ENCODE measurements at regions not wholly inside any gene's neighbourhood (a gene's known extent, or its start where the extent isn't known, plus 50 kb on each side); places are given as distances from the start of the nearest gene placed in this dataset.
A peak's percentile ranks its signal among the peaks of the same experiment; 100 is the strongest.

GRCh38 chr16:66144641-66145040, 221.8 kb upstream of the CDH5 start:
- CTCF ChIA-PET, result no interaction called here
- ATAC-seq, result no peak
- no peak overlapping the region for H3K9ac ChIP-seq (ENCODE audit: low read length)

DNA sequence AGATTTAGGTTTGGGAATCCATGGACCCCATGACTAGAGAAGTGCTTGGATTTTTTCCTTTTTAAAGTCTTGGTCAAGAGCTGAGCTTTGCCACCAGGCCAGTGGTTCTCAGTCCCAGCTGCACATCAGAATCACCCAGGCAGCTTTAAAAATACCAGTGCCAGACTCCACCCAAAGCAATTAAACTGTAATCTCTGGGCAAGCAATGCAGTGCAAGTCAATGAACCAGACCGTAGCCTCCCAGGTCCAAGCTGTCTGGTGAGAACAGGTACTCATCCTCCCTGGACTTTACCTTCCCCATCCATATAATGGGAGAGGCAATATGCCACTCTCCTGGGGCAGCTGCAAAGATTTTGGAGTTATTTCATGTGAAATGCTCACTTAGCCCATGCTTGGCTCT, 223.1 kb upstream of the CDH5 start:
- ATAC-seq, result 0 out of 2 replicates have a peak, but pooled peaks have one; percentile 24
- Histone ChIP-seq H3K36me3 (ENCODE audit: low read depth, low read length) (no peaks in the 10 kb centered on the region), H3K4me2 (ENCODE audit: low read length) (no peak overlapping the region), H3K27me3 (ENCODE audit: low read length) (no peaks in the 10 kb centered on the region), H3K4me3 (ENCODE audit: low read length) (no peak overlapping the region), H3K79me2 (ENCODE audit: low read length) (no peaks in the 10 kb centered on the region), H3K9ac (ENCODE audit: low read length) (no peak overlapping the region), H3K4me1 (ENCODE audit: insufficient read depth, low read length) (no peaks in the 10 kb centered on the region), H2AFZ (ENCODE audit: low read length) (no peak overlapping the region), H3K9me2 (replicated peaks; ENCODE audit: low read length) (no peaks in the 10 kb centered on the region), H3F3A (ENCODE audit: low read length, unreplicated experiment) (no peaks in the 10 kb centered on the region), H3K27ac (ENCODE audit: low read length) (no peak overlapping the region), H4K20me1 (ENCODE audit: low read length) (no peaks in the 10 kb centered on the region), H3K9me3 (ENCODE audit: low read length) (no peaks in the 10 kb centered on the region)
- TF ChIP-seq, protein P1, sequence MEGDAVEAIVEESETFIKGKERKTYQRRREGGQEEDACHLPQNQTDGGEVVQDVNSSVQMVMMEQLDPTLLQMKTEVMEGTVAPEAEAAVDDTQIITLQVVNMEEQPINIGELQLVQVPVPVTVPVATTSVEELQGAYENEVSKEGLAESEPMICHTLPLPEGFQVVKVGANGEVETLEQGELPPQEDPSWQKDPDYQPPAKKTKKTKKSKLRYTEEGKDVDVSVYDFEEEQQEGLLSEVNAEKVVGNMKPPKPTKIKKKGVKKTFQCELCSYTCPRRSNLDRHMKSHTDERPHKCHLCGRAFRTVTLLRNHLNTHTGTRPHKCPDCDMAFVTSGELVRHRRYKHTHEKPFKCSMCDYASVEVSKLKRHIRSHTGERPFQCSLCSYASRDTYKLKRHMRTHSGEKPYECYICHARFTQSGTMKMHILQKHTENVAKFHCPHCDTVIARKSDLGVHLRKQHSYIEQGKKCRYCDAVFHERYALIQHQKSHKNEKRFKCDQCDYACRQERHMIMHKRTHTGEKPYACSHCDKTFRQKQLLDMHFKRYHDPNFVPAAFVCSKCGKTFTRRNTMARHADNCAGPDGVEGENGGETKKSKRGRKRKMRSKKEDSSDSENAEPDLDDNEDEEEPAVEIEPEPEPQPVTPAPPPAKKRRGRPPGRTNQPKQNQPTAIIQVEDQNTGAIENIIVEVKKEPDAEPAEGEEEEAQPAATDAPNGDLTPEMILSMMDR (conservative IDR thresholded peaks at IDR 0.05; ENCODE audit: low read depth, low read length), result no peak
- TF ChIP-seq EZH2phosphoT487 (IDR thresholded peaks at IDR 0.05; ENCODE audit: borderline replicate concordance, low read length) (no peak), EZH2 (IDR thresholded peaks at IDR 0.05; ENCODE audit: low read length, unreplicated experiment) (no peak)
- ChIA-PET CTCF (no interaction called here), POLR2A (ENCODE audit: unreplicated experiment) (no interaction called here)
- no peak for DNase-seq
- no TSS peak for BruUV-seq (replicated peaks)
- intact Hi-C loops (cut with micrococcal nuclease), result no loop called here

More at GRCh38 chr16:66144641-66145040, 221.8 kb upstream of the CDH5 start:
- no TSS peak for BruUV-seq (replicated peaks)
- Histone ChIP-seq H3K9me2 (replicated peaks; ENCODE audit: low read length) (no peaks in the 10 kb centered on the region), H3K27ac (ENCODE audit: low read length) (no peak overlapping the region), H3K4me1 (ENCODE audit: insufficient read depth, low read length) (no peaks in the 10 kb centered on the region), H3K4me3 (ENCODE audit: low read length) (no peak overlapping the region), H3K79me2 (ENCODE audit: low read length) (no peaks in the 10 kb centered on the region), H3K27me3 (ENCODE audit: low read length) (no peaks in the 10 kb centered on the region), H3K9me3 (ENCODE audit: low read length) (no peaks in the 10 kb centered on the region), H3K36me3 (ENCODE audit: low read depth, low read length) (no peaks in the 10 kb centered on the region), H3K4me2 (ENCODE audit: low read length) (no peak overlapping the region), H3F3A (ENCODE audit: low read length, unreplicated experiment) (no peaks in the 10 kb centered on the region), H2AFZ (ENCODE audit: low read length) (no peak overlapping the region), H4K20me1 (ENCODE audit: low read length) (no peaks in the 10 kb centered on the region)
- DNase-seq, result no peak
- intact Hi-C loops (cut with micrococcal nuclease), result no loop called here
- TF ChIP-seq EZH2 (IDR thresholded peaks at IDR 0.05; ENCODE audit: low read length, unreplicated experiment), result no peak
- TF ChIP-seq, protein P1 (conservative IDR thresholded peaks at IDR 0.05; ENCODE audit: low read depth, low read length), result no peak
- no peak for TF ChIP-seq EZH2phosphoT487 (IDR thresholded peaks at IDR 0.05; ENCODE audit: borderline replicate concordance, low read length)
- POLR2A ChIA-PET (ENCODE audit: unreplicated experiment), result interaction anchor here (0.6 kb wide), 1 partner anchor 1670 kb away, joined by 3 read pairs; no protein-coding TSS in a partner anchor

- no peaks in the 10 kb centered on the region for H3K79me2 ChIP-seq (ENCODE audit: low read length)
- ChIA-PET CTCF (no interaction called here), POLR2A (ENCODE audit: unreplicated experiment) (no interaction called here)
- no peak overlapping the region for H3K4me3 ChIP-seq (ENCODE audit: low read length)
- H3K4me2 ChIP-seq (ENCODE audit: low read length), result no peak overlapping the region
- no peaks in the 10 kb centered on the region for H3F3A ChIP-seq (ENCODE audit: low read length, unreplicated experiment)
- BruUV-seq (replicated peaks), result no TSS peak
- H3K27ac ChIP-seq (ENCODE audit: low read length), result no peak overlapping the region
- TF ChIP-seq EZH2 (IDR thresholded peaks at IDR 0.05; ENCODE audit: low read length, unreplicated experiment) (no peak), EZH2phosphoT487 (IDR thresholded peaks at IDR 0.05; ENCODE audit: borderline replicate concordance, low read length) (no peak)
- TF ChIP-seq, protein P1 (conservative IDR thresholded peaks at IDR 0.05; ENCODE audit: low read depth, low read length), result no peak
- no peak for ATAC-seq
- H3K9me2 ChIP-seq (replicated peaks; ENCODE audit: low read length), result no peaks in the 10 kb centered on the region
- no peaks in the 10 kb centered on the region for H3K4me1 ChIP-seq (ENCODE audit: insufficient read depth, low read length)
- H3K9me3 ChIP-seq (ENCODE audit: low read length), result no peaks in the 10 kb centered on the region
- H3K9ac ChIP-seq (ENCODE audit: low read length), result no peak overlapping the region
- no peak overlapping the region for H2AFZ ChIP-seq (ENCODE audit: low read length)
- no peaks in the 10 kb centered on the region for H3K27me3 ChIP-seq (ENCODE audit: low read length)
- intact Hi-C loops (cut with micrococcal nuclease), result no loop called here
- no peak for DNase-seq
- H3K36me3 ChIP-seq (ENCODE audit: low read depth, low read length), result no peaks in the 10 kb centered on the region
- no peaks in the 10 kb centered on the region for H4K20me1 ChIP-seq (ENCODE audit: low read length)
Measured at GRCh38 chr16:66141885-66142284, 224.6 kb upstream of the CDH5 start.
